HG03469 (cell line): ENCODE measurements at regions not wholly inside any gene's neighbourhood (a gene's known extent, or its start where the extent isn't known, plus 50 kb on each side); places are given as distances from the start of the nearest gene placed in this dataset.

Source experiments
- ATAC-seq: cut with Tn5 transposase; IDR thresholded peaks from one replicate; pipeline ENCODE4 v1.9.1; 2021; ENCODE audit warnings: mild to moderate bottlenecking, moderate library complexity, moderate number of reproducible peaks; ENCODE audit not compliant: unreplicated experiment

DNA sequence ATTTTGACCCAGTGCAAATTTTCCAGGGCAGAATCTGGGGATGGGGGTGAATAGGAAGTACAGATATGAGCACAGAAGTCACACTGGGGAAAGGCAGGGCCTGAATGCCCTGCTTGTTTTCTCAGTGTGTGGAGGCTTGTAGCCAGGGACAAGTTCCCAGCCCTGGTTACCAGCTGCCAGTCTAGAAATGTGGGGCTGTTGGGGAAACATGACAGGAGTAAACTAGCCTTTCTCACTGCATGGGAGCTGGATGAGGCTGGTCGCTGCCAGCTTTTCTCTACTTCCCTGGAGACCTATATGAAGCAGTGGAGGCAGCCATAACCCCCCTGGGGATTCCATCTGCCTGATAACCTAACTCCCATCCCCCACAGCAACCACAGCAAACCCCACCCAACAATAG is 2267.7 kb downstream of the PCDH9 start:
- ATAC-seq = no peak

DNA sequence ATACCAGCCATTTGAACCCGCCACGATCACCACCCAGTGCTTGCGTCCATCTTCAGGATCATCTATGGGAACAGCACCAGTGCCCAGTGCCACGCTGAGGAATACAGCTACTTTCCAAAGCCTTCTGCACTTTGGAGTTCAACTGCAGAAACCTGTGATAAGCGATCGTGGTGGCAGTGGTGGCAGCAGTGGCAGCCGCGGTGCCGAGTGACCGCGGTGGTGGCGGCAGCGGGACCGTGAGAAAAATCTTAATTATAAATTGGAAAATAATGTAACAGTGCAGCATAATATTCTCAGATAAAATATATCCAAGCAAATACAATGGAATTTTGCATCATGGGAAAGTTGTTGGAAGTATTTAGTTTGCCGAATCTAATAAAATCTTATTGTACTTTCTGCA is 2270.9 kb downstream of the PCDH9 start:
- no peak for ATAC-seq

DNA sequence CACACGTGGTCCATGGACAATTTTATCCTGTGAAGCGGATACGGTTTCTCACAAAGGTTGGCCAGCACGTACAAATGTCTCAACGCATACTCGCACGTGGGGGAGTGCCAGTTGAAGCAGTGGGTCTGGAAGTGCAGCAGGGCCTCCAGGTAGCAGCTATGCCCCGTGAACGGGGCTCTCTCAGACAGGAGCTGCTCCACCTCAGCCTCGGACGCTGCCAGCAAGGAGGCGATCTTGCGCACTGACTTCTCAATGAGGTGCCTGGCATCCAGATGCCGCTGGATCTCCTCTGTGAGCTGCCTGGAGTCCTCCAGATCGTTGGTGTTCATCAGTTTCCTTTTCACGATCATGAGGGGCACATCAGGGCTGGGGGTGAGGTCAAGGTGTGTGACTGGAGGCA is 2272.0 kb downstream of the PCDH9 start:
- no peak for ATAC-seq

DNA sequence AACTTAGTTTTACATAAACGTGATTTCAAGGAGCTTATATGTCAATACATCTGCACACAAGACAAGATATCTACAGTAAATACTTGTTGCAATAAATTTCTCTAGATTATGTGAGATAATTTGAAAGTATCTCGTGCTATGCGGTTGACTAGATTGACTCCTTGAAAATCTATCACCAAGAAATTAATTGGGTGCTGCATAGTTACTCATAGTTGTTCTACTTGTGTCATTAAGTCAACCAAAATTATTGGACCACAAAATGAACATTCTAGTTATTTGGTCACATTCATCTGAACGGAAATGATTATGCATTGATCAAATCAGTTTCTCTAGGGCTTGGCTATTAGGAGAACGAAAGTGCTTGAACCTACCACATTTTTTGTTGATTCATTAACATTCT is 2291.5 kb downstream of the PCDH9 start:
- no peak for ATAC-seq

DNA sequence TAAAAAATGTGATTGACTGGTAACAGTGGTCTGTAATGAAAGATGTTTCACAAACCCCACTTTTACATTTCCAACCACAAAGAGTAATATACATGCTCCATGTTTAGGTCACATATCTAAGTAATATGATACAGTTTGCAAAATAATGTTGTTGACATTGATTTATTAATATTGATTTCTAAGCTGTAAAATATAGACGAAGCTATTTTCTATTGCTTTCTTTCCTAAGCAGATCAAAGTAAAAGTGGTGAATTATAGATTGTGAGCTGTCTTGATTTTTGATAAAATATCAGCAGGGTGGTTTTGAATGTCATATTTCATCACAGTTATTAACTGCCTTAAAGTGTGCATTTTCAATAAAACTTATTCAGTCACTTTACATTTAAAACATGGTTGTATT is 2292.8 kb downstream of the PCDH9 start:
- ATAC-seq = no peak

DNA sequence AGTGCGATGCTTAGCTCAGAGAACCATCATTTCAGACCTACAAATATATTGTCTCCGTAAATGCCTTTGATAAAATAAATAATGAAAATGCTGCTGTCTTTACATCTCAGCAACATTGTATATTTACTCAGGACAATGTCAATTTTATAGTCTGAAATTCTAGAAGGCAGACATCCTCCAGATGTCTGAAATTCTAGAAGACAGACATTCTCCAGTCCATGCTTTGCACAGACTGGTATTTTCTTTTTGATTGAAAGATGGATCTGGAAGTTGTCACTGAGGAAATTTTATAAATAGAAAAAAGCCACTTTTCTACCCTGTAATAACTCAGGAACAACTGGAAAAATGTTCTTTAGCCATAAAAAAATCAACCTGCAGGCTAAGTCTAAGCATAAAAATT is 2293.3 kb downstream of the PCDH9 start:
- no peak for ATAC-seq

DNA sequence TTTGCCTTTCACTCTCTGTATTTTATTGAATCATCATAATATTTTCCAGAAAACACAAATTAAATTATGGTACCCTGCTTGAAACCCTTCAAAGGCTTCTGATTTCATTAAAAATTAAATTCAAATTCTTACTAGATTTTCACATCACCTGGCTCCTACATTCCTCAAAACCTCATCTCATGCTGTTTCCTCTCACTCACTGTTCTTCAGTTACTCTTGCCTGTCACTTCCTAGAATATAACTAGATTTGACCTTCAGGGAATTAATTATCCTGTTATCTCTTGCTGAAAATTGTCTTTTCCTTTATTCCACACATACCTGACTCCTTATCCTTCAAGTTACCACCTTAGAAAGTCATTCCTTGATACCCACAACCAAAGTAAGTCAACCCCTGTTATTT is 2294.7 kb downstream of the PCDH9 start:
- ATAC-seq = no peak

DNA sequence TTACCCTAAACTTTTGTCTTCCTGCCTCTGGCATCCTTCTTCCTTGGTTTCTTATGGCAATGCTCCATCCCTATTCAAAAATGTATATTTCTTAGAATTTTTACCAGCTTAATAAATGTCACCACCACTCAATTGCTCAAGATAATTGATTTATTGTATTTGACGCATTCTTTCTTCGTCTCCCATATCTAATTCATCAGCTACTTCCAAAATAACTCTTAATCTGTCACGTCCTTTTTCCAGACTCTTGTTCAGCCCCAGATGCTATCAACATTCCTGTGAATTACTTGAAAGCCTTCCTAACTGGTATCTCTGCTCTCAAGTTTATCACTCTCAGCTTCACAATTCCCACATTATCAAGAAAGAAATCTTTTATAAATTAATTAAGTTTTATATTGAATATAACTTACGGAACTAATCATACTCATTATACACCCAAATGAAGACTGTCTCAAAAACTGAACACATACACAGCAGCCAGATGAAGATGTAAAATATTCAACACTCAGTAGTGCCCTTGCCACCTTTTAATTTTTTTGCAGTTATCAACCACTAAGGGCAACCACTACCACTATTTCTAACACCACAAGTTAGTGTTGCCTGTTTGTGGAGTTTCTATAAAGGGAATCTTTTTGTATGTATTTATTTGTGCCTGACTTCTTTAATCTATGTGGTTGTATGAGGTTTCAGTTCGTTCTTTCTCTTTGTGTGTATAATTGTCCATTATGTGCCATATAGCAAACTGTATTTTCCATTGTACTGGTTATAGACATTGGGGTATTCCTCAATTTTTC is 2295.4 kb downstream of the PCDH9 start:
- ATAC-seq = no peak

DNA sequence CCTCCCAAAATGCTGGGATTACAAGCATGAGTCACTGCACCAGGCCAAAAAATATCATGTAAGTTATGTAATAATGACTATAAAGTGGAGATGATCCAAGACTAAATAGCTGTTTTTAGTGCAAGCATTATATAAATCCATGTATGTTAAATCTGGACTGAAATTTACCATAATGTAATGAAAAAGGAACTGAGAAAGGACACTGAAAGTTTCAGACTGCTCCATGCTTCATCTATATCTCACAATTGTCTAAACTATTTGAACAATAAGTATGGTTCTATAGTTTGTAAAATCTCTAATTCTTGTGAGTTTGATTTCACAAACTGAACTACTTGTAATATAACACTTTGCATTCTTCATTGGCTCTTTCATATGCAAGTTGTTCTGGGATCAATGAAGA is 2299.5 kb downstream of the PCDH9 start:
- no peak for ATAC-seq

DNA sequence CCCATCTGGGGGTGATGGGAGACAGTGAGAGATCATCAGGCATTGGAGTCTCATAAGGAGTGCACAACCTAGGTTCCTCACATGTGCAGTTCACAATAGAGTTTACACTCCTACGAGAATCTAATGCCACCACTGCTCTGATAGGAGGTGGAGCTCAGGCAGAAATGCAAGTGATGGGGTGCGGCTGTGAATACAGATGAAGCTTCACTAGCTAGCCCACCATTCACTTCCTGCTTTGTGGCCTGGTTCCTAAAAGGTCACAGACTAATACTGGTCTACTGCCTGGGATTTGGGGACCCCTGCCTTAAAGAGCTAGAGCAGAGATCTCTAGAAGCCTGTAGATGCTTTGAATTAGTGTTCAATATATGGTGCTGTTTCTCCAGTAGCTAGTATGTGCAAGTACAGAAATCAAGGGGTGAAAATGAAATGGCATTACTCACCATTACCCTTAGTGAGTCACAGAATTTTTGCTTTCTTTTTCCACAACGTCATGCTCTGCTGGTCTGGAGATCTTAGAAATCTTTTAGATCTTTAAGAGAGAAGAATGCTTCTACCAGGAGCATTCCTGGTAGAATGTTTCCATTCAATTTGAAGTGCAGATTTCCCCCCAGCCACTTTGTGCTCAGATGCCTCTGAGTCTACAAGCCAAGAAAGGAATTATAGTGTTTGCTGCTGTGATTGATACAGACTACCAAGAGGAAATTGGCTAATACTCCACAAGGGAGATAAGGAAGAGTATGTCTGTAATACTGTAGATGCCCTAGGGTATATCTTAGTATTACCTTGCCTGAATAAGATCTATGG is 2301.2 kb downstream of the PCDH9 start:
- peak; percentile 61 for ATAC-seq

DNA sequence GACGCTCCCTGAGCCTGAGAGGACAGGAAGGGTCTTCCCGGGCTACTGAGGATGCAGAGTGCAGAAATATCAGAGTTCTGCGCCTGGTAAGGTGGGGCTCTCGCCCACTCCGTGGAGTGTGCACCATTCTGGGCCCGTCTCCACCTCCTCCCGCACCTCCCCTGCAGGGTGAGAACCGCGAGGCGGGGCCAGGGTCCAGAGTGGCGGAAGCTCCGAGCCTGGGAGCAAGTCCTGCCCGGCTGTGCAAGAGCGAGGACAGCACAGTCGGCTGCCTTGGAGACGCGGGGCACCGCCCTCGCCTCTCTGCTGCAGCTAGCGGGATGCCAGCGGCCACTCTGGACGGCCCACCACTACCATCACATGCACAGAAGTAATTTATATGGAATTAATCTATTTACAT is 2304.4 kb downstream of the PCDH9 start:
- ATAC-seq = no peak

DNA sequence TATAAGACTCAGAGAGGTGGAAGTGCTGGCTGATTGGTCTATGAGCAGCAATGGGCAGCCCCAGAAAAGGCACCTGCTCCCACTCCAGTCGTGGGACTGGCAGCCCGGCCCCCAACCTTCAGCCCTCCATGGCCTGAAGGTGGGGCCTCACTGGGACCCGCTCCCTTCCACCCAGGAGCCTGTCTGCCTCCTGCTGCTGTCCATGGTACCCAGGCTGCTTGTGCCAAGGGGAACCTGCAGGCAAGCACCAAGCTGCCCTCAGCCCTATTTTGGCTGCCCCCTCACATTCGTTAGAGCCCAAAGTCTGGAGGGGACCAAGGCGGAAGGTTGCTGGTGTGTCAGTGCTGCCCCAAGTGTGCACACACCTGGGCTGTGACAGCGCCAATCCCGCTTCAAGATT is 2304.9 kb downstream of the PCDH9 start:
- ATAC-seq = no peak

DNA sequence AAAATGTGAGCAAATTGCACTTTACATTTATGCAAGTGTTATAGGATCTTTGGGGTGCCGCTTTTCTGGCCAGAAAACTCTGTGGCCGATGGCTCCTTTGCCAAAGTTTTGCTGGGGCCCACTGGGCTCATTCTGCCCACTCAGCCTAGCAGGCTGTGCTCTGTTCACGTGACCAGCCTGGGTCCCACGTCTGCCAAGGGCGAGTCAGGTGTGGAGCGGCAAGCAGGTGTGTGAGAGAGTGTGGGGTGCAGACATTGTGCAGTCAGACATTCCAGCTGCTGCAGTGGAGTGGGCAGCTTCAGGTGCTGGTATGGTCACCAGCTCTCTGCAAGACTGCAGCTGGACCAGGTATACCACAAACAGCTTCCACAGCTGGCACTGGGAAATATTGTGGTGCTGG is 2305.7 kb downstream of the PCDH9 start:
- ATAC-seq = no peak

DNA sequence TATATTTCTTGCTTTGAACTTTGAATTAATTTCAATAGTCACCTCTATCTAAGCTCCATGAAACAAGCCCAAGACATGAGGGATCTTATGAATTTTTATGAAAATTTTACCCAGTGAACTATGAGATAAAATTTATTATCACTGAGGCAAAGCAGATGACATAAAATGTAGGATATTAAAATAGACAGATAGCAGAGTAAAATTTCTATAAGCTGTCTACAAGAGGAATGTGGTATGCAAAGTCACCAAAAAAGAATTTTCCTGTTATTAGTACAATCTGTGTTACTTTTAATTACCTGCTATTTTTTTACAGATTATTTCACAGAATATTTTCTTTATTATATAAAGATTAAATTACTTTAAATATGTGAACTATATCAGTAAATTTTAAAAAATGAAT is 2312.6 kb downstream of the PCDH9 start:
- ATAC-seq = no peak

DNA sequence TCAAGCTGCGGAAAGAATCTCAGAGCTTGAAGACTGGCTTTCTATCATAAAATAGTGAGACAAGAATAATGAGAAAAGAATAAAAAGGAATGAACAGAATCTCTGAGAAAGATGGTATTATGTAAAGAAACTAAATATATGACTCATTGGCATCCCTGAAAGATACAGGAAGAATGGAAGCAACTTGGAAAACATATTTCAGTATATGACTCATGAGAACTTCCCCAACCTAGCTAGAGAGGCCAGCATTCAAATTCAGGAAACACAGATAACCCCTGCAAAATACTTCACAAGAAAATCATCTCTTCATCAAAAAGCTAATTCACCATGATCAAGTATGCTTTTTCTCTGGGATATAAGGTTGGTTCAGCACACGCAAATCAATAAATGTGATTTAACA is 2318.0 kb downstream of the PCDH9 start:
- ATAC-seq = no peak

DNA sequence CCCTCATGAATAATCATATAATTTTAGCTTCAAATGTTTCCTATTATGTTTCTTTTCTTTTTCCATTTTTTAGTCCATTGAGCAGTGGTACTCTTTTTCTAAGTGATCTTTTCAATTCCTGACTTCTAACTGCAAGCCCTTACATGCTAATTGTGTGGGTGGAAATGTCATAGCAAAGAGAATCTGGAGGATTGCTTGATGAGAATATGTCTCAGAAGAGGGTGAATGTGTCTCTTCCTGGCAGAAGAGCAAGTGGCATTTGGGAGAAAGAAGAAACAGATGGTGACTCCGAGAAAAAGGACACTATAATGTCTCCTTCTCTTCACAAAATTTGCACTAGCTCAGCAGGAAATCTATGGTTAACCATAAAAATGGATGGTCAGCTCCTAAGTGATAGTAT is 2320.0 kb downstream of the PCDH9 start:
- ATAC-seq = no peak

DNA sequence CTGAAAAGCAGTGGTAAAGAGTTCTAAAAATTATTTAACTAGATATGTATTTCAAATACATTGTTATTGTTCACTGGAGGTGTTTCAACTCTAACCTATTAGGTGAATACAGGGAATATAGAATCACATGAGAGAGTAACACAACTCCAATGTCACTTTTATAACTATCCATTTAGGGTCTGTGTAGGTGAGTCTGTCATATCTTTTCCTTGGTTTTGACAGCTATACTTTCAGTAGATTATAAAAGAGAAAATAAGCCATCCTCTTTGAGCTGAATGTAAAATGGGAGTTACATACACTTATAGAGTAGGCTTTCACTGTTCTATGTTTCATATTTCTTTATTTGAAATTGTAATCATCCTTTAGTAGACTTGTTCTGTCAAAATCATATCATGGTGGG is 2321.0 kb downstream of the PCDH9 start:
- ATAC-seq = no peak

DNA sequence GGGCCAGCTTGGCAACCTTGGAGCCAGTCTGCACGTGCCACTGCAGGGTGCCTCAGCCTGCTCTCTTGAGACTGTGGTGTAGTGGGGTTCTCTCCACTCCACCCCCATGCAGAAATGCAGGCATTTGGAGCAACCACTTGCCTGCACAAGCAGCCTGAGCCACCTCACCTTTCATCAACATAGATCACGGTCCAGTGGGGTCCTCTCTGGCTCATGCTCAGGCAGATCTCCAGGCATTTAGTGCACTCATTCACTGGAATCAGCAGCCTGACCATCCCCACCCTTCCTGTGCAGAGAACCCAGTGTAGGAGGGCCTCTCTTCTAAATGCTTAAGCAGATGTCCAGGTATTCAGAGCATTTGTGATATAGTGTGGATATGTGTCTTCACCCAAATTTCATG is 2330.1 kb downstream of the PCDH9 start:
- ATAC-seq = no peak

DNA sequence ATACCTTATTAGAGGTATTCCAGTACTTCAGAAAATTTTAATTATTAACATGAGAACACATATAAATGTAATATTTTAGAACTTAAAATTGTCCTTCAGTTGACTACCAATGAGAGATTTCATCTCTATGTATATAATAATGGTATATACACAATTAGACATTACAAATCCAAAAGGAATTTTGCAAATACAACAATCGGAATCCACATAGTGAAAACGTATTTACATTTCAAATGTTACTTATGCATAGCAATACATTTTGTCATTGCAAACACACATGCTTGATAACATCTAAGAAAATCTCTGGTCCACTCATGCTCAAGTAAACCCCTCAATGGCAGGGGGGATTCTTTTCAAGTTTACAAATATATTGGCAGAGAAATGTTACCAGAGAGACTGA is 2345.2 kb downstream of the PCDH9 start:
- ATAC-seq = no peak

DNA sequence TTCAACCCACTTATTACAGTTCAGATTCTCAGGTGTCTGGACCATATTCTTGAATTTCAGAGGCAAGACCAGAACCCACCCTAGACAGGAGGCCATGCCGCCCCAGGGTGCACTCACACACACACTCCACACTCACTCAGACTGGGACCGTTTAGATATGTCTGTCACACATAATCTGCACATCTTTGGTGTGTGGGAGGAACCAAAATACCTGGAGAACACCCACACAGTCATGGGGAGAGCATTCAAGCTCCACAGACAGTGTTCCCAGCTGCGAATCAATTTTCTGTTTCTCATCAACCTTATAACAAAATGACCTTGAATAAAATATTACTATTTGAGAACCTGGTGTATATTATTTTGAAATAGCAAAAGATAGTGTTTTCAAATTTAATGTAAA is 2353.0 kb downstream of the PCDH9 start:
- ATAC-seq = no peak

DNA sequence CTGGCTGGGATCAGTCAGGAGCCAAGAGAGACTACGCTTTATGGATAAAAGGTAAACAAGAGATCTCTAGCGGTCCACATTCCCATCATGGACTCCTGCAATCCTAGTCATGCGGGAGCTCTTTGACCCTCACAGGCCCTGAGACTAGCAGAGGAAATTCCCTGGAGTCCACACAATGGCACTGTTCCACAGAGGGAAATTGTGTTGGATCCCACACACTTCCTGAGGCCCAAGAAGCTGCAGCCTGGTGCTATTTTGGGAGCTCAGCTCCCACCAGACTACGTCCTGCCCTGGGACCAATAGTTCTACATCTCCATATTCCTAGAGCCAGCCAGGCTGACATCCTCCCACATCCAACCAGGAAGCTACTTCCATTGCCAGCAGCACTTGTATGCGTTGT is 2358.4 kb downstream of the PCDH9 start:
- no peak for ATAC-seq

DNA sequence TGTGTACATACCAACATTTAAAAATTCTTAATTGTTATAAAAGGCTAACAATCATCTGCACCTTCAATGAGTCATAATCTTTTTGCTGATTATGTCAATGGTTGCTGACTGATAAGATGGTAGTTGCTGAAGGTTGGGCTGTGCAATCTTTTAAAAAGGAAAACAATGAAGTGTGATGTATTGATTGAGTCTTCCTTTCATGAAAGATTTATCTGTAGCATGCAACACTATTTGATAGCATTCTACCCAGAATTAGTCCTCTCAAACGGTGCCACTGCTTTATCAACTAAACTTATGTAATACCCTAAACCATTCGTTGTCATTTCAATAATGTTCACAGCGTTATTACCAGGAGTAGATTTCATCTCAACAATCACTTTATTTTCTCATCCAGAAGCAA is 2360.6 kb downstream of the PCDH9 start:
- no peak for ATAC-seq
